ENCODE measurements at regions not wholly inside any gene's neighbourhood (a gene's known extent, or its start where the extent isn't known, plus 50 kb on each side); places are given as distances from the start of the nearest gene placed in this dataset.
"Not testable (repeated sequence)": the region's sequence is repeated elsewhere in the genome, so short reads cannot be mapped to it uniquely, and the experiment has no call there.

GRCh38 chr12:93008044-93008778, 79.1 kb upstream of the EEA1 start:
- H3K4me1 ChIP-seq (ENCODE audit: control insufficient read depth in 1 of 2, low read depth in 2 of 2), result peaks cover 0 to 18% of the 10 kb centered on the region in 2 donors
- no peak for TF ChIP-seq CTCF (IDR thresholded peaks at IDR 0.05)
- H3K4me3 ChIP-seq, result no peak overlapping the region
- ATAC-seq (ENCODE audit: insufficient number of reproducible peaks, low FRiP score, low read depth) (no peak), DNase-seq (ENCODE audit: low spot score) (no peak)
- H3K27me3 ChIP-seq (replicated peaks; ENCODE audit: insufficient read depth), result no peaks in the 10 kb centered on the region
- no peak overlapping the region for H3K27ac ChIP-seq
- H3K9me3 ChIP-seq, result no peaks in the 10 kb centered on the region
- H3K36me3 ChIP-seq, result no peaks in the 10 kb centered on the region

GRCh38 chr12:93008880-93009279, 79.8 kb upstream of the EEA1 start:
- not testable (repeated sequence) for H3K9me3 ChIP-seq; H3K36me3 ChIP-seq; H3K27me3 ChIP-seq (replicated peaks; ENCODE audit: insufficient read depth); H3K4me3 ChIP-seq; H3K27ac ChIP-seq; ATAC-seq (ENCODE audit: insufficient number of reproducible peaks, low FRiP score, low read depth); DNase-seq (ENCODE audit: low spot score)
- H3K4me1 ChIP-seq (ENCODE audit: control insufficient read depth in 1 of 2, low read depth in 2 of 2), result peaks cover 0 to 12% of the 10 kb centered on the region in 2 donors

GRCh38 chr12:93009533-93009932, 80.4 kb upstream of the EEA1 start:
- ATAC-seq (ENCODE audit: insufficient number of reproducible peaks, low FRiP score, low read depth), result no peak
- no peak for TF ChIP-seq CTCF (IDR thresholded peaks at IDR 0.05)

GRCh38 chr12:93010461-93010860, 81.4 kb upstream of the EEA1 start:
- H3K27me3 ChIP-seq (replicated peaks; ENCODE audit: insufficient read depth), result no peaks in the 10 kb centered on the region
- TF ChIP-seq CTCF (IDR thresholded peaks at IDR 0.05), result no peak
- DNase-seq (ENCODE audit: low spot score) (no peak), ATAC-seq (ENCODE audit: insufficient number of reproducible peaks, low FRiP score, low read depth) (no peak)
- H3K4me1 ChIP-seq (ENCODE audit: control insufficient read depth in 1 of 2, low read depth in 2 of 2), result peaks cover 0 to 11% of the 10 kb centered on the region in 2 donors
- H3K27ac ChIP-seq, result no peak overlapping the region
- no peaks in the 10 kb centered on the region for H3K36me3 ChIP-seq
- no peaks in the 10 kb centered on the region for H3K9me3 ChIP-seq
- no peak overlapping the region for H3K4me3 ChIP-seq

More at GRCh38 chr12:93009533-93009932, 80.4 kb upstream of the EEA1 start:
- no peak overlapping the region for H3K4me3 ChIP-seq
- H3K27me3 ChIP-seq (replicated peaks; ENCODE audit: insufficient read depth), result no peaks in the 10 kb centered on the region
- no peak for DNase-seq (ENCODE audit: low spot score)
- no peaks in the 10 kb centered on the region for H3K9me3 ChIP-seq
- H3K36me3 ChIP-seq, result no peaks in the 10 kb centered on the region
- H3K27ac ChIP-seq, result no peak overlapping the region
- H3K4me1 ChIP-seq (ENCODE audit: control insufficient read depth in 1 of 2, low read depth in 2 of 2), result peaks cover 0 to 11% of the 10 kb centered on the region in 2 donors

- Histone ChIP-seq H3K27me3 (replicated peaks; ENCODE audit: insufficient read depth) (no peaks in the 10 kb centered on the region), H3K9me3 (no peaks in the 10 kb centered on the region), H3K36me3 (no peaks in the 10 kb centered on the region), H3K27ac (no peak overlapping the region), H3K4me3 (no peak overlapping the region), H3K4me1 (ENCODE audit: control insufficient read depth in 1 of 2, low read depth in 2 of 2) (peaks cover 0 to 11% of the 10 kb centered on the region in 2 donors)
- TF ChIP-seq CTCF (IDR thresholded peaks at IDR 0.05), result no peak
- DNase-seq (ENCODE audit: low spot score), result no peak
- no peak for ATAC-seq (ENCODE audit: insufficient number of reproducible peaks, low FRiP score, low read depth)
These were observed 82.0 kb upstream of the EEA1 start for GRCh38 chr12:93011100-93011499.
